HG02571 (cell line): ENCODE measurements at regions not wholly inside any gene's neighbourhood (a gene's known extent, or its start where the extent isn't known, plus 50 kb on each side); places are given as distances from the start of the nearest gene placed in this dataset.

ENCODE experiments used
- ATAC-seq: cut with Tn5 transposase; IDR thresholded peaks from one replicate; pipeline ENCODE4 v1.9.1; 2021; ENCODE audit warnings: mild to moderate bottlenecking, moderate library complexity; ENCODE audit not compliant: unreplicated experiment

GRCh38 chr10:10870523-10871241 lies 147.0 kb upstream of the CELF2 start:
- no peak for ATAC-seq

GRCh38 chr10:10871352-10871751 lies 146.3 kb upstream of the CELF2 start:
- ATAC-seq = no peak

- ATAC-seq = no peak
Observed at GRCh38 chr10:10872035-10872673, 145.5 kb upstream of the CELF2 start.

GRCh38 chr10:10872764-10873163 lies 144.9 kb upstream of the CELF2 start:
- ATAC-seq = no peak

DNA sequence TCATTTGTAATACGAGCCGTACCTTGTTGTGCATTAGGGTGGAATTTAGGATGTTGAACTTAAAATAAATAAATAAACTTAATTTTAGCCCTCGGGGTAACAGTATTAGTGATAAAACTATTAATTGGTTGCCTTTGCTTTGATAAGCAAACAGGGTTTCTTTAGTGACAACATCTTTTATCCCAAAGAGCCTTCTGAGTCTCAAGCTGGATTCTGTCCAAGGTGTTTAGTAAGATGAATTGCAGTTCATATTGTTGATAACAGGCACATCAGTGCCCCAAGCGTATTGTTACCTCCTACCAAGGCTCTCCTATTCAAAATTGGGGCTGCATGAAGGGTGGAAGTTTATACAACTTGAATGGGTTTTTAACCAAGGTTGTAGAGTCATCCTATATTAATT lies 144.4 kb upstream of the CELF2 start:
- ATAC-seq = no peak

DNA sequence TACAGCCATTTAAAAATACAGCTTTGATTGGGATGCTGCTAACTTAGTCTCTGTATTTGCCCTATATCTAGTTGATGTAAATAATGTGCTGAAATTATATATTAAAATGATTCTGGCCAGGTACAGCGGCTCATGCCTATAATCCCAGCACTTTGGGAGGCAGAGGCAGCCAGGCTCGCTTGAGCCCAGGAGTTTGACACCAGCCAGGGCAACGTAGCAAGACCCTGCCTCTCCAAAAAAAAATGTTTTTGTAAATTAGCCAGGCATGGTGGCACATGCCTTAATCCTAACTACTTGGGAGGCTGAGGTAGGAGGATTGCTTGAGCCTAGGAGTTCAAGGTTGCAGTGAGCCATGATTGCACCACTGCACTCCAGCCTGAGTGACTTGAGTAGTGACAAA lies 143.8 kb upstream of the CELF2 start:
- no peak for ATAC-seq

DNA sequence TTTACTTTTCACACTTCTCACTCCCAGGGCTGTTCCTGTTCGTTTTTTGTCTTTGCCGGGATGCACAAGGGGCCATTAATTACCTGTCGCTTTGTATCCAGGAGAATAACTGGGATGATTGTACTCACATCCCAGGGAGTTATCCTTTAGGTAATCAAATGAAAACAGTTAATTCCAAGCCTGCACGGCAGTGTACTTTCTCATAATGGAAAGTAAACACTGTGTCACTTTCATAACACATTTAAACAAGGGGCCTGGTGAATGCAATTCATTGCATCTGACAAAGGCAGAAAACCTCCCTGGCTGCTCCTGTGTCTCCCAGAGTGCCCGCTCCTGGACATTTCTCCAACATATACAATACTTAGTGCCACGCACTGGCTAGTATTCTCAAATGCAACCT lies 138.7 kb upstream of the CELF2 start:
- no peak for ATAC-seq

GRCh38 chr10:10881117-10881813 lies 136.4 kb upstream of the CELF2 start:
- ATAC-seq = no peak

DNA sequence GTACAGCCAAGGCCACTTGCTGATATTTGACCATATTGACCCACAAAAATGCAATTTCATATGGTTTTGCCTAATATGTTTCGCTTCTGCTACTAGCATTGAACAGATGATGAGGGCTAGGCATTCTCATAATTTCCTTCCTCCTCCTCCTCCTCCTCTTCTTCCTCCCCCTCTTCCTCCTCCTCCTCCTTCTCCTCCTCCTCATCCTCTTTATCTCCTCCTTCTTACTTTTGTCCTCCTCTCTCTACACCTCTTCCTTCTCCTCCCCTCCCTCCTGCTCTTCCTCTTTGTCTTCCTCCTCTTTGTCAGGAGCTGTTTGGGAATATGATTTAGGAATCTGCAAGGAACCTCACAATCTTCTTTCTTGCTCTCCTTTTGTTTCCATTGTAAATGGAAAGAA lies 133.9 kb upstream of the CELF2 start:
- ATAC-seq = no peak

DNA sequence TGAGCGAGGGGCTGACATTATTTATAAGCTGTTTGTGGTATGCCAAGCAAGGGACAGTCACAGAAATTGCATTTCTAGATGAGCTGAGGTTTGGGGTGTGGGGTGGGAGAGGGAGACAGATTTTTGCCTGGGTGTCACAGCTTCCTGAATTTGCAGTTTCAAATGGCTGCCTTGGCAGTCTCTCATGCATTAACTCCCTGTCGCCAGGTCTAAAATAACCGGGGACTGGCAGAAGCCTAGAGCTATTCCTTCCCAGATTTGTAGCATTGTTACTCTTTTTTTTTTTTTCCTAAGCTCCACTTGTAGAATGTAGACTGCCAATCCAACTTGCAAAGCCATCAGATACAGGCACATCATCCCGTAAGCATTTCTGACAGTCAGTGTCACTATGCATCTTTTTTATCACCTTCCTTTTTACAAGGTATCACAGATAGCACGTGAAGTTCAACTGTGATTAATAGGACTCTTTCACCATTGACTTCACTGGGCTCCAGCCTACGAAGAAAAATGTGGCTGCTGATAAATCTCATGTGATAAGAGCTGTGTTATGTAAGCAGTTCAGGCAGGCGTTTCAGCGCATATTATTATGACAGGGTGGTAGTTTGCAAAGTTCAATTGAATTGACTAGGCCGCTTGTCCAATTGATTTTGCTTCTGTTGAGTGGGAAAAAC lies 130.7 kb upstream of the CELF2 start:
- ATAC-seq = no peak

DNA sequence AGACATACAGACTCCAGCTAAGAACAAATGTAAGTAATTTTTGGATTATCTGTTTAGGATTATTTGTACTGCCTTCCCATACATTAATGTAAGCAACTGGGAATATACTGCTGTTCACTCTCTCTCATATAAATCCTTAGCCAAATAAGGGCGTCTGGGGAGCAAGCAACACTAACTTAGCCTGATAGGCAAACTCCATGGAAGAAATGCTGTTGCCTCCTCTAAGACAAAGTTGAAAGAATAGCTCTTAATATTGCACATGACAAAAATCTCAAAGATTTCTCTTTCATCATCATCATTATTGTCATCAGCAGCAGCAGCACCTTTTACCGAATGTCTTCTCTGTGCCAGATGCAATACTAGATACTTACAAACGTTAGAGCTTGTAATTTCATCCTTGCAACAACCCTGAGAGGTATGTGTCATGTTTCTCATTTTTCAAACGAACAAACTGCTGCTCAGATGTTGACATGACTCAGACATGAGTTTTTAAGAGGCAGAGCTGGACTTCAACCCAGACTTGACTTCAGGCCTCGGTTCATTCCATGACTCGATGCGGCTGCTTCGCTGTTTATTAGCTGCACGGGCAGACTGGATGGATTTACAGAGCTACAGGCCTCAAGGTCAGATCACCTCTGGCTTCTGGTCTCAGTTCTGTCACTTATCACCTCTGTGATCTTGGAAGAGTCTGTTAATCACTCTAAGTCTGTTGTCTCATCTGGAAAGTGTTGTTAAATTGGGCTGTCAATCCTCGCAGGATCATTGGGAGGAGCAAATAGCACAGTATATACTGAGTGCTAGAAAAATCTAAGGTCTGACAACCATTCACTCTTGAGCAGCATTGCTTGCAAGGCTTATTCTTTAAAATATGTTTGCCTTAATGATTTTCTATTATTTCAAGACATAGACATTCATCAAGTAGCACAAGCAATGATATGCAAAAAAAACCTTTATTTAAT lies 126.3 kb upstream of the CELF2 start:
- no peak for ATAC-seq

DNA sequence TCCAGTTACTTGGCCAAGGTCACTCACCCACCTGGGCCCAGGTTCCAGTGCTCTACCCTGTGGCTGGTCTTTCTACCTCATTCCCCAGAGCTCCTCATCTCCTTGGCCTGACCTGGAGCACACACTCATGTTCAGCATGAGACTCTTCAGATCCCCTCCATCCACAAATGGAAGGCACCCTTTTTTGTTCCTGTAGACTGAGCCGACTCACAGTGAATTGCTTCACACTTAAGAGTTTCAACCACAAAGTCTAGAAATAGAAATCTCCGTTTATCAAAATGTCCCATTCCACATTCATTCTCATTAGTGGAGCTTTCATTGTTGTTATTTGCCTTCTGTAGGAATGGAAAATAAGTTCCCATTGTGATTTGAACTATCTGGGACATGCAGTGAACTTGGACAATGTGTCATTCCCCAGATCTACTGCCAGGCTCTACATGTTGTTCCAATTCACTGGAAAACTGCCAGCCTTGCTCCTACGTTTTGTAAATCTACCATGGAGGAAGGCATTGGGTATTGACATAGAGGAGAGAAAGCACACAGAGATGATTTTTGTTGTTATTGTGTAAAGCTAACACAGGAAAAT lies 125.3 kb upstream of the CELF2 start:
- ATAC-seq = no peak

- ATAC-seq = no peak
Observed at GRCh38 chr10:10897400-10897799, 120.3 kb upstream of the CELF2 start.

GRCh38 chr10:10901906-10902305 lies 115.8 kb upstream of the CELF2 start:
- no peak for ATAC-seq

DNA sequence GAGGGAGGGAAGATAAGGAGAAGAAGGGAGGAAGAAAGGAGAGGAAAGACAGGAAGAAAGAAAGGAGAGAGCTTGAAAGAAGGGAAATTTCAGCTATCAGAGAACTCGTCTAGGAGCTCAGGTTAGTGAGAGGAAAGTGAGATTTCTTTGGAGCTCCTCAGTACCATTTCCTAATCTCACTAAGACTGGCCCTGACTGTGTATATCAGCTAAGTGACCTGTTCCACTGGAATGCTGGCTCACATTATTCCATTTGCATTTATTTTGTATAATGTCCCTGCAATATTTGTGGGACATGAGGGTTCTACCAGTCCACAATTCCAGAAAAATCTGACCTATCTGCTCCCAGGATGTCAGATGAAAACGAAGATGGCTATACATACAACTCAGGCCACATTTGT lies 114.7 kb upstream of the CELF2 start:
- no peak for ATAC-seq

- ATAC-seq = no peak
Observed at GRCh38 chr10:10903620-10904019, 114.1 kb upstream of the CELF2 start.

- no peak for ATAC-seq
Observed at GRCh38 chr10:10910634-10911033, 107.0 kb upstream of the CELF2 start.

GRCh38 chr10:10911035-10911434 lies 106.6 kb upstream of the CELF2 start:
- no peak for ATAC-seq

DNA sequence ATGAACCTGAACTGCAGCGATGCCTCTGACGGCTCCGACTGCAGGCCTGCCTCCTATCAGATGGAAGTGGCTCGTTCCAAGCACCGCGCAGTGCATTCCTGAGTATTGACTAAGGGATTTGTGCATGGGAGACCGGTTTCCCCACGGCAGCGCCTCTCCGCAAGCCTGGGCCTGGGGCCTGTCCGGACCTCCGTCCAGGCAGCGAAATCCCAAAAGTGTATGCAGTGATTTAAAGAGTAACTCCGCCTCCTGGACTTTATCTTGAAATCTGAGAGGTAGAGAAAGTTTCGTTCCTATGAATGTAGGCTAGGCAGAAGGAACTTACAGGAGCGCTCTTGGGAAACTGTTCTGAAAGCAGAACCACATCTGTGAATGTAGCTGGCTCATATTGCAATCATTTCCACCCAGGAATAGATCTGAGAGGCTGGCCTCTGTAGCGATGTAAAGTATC lies 106.2 kb upstream of the CELF2 start:
- no peak for ATAC-seq

GRCh38 chr10:10914144-10914543 lies 103.5 kb upstream of the CELF2 start:
- ATAC-seq = no peak
